Esophagus muscularis mucosa (tissue), 4 donors: ENCODE measurements at regions not wholly inside any gene's neighbourhood (a gene's known extent, or its start where the extent isn't known, plus 50 kb on each side); places are given as distances from the start of the nearest gene placed in this dataset.

Source experiments
- DNase-seq: peaks from one replicate; pipeline ENCODE4 v3.0.0-alpha.2; 2017; ENCODE audit errors: extremely low spot score
- H3K27ac ChIP-seq, 4 donors: fragments of 200-600 bp; sonication (generic); replicated peaks in 1 of 4; 1 replicate in 3 of 4; 2 replicates in 1 of 4; pipeline ENCODE4 v1.5.1; 2016 to 2019; ENCODE audit warnings: mild to moderate bottlenecking in 1 of 4
- H3K27me3 ChIP-seq, 4 donors: fragments of 200-600 bp; sonication (generic); one replicate each; pipeline versions ENCODE4 v1.5.1 to v1.6.0; 2016 to 2019
- H3K36me3 ChIP-seq, 4 donors: fragments of 200-600 bp; sonication (generic); one replicate each; pipeline ENCODE4 v1.5.1; 2016 to 2019
- H3K4me1 ChIP-seq, 4 donors: fragments of 200-600 bp; sonication (generic); one replicate each; pipeline ENCODE4 v1.5.1; 2016 to 2019
- H3K4me3 ChIP-seq, 4 donors: fragments of 200-600 bp; sonication (generic); 1 replicate in 2 of 4; 2 replicates in 2 of 4; pipeline ENCODE4 v1.5.1; 2016 to 2019; ENCODE audit warnings: mild to moderate bottlenecking in 4 of 4, moderate library complexity in 1 of 4
- H3K9me3 ChIP-seq, 4 donors: fragments of 200-600 bp; sonication (generic); 1 replicate in 3 of 4; 2 replicates in 1 of 4; pipeline ENCODE4 v1.5.1; 2016 to 2019
- CTCF ChIP-seq, 3 experiments: fragments of 200-600 bp in 2 of 3; fragments of 450-650 bp in 1 of 3; sonication (generic) in 2 of 3; IDR thresholded peaks; one replicate each; pipeline ENCODE4 v1.5.1; 2017 to 2019; ENCODE audit warnings: antibody characterized with exemption in 3 of 3, mild to moderate bottlenecking in 2 of 3, moderate library complexity in 1 of 3
- EP300 ChIP-seq: sonication (generic); formaldehyde crosslinking; IDR thresholded peaks from one replicate; pipeline ENCODE4 v1.6.1; 2017; ENCODE audit warnings: antibody characterized with exemption
- POLR2A ChIP-seq: fragments of 450-650 bp; IDR thresholded peaks from one replicate; pipeline ENCODE4 v1.6.1; 2017; ENCODE audit warnings: antibody characterized with exemption, moderate library complexity, mild to moderate bottlenecking, low read depth
- POLR2AphosphoS5 ChIP-seq, 2 donors: sonication (generic); formaldehyde crosslinking; IDR thresholded peaks; one replicate each; pipeline ENCODE4 v1.6.1; 2017; ENCODE audit warnings: antibody characterized with exemption in 2 of 2
- WGBS: methylation state at CpG from one replicate; pipeline ENCODE4 v1.1.5; 2018; 5-methylcytosine and 5-hydroxymethylcytosine counted together
- intact Hi-C: fragments of 100-400 bp; cut with DNase I; formaldehyde crosslinking; loops from one replicate; pipeline ENCODE4 v1.15.1; 2023

DNA sequence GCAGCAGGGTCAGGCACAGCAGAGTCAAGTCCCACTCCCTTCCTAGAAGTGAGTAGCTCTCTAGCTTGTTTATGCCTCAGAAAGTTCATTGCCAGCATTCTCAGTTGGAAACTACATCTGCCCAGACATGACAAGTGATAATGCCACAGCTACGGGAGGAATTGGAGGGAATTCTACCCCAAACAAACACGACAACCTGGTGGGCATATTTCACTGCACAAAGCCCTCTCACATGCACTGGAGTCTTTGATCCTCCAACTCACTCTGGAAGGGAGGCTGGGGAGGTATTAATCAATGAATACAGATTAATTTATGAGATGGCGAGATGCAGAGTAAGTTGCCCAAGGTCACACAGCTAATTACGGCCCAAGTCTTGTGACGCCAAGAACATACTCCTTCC, 126.0 kb upstream of the MGMT start:
- H3K27me3 ChIP-seq, result no peaks in the 10 kb centered on the region
- no peaks in the 10 kb centered on the region for H3K4me1 ChIP-seq
- no peak overlapping the region for H3K27ac ChIP-seq
- H3K9me3 ChIP-seq, result no peaks in the 10 kb centered on the region
- DNase-seq, result no peak
- H3K36me3 ChIP-seq, result no peaks in the 10 kb centered on the region
- no peak for TF ChIP-seq POLR2A
- no peak overlapping the region for H3K4me3 ChIP-seq
- WGBS, result 83% methylated on average over 5 of the region's 5 CpGs
- intact Hi-C loops, result no loop called here

- no peaks in the 10 kb centered on the region for H3K27me3 ChIP-seq
- no peaks in the 10 kb centered on the region for H3K36me3 ChIP-seq
- 54% methylated on average over 2 of the region's 2 CpGs for WGBS
- intact Hi-C loops, result no loop called here
- H3K27ac ChIP-seq, result no peak overlapping the region
- TF ChIP-seq CTCF (IDR thresholded peaks at IDR 0.05), result no peak
- no peak for TF ChIP-seq POLR2AphosphoS5 (IDR thresholded peaks at IDR 0.05)
- TF ChIP-seq POLR2A, result no peak
- no peak for TF ChIP-seq EP300
- H3K4me1 ChIP-seq, result no peaks in the 10 kb centered on the region
- H3K9me3 ChIP-seq, result no peaks in the 10 kb centered on the region
- peak; percentile 21 for DNase-seq
- H3K4me3 ChIP-seq, result no peak overlapping the region
Measured at GRCh38 chr10:129342385-129342784, 124.7 kb upstream of the MGMT start.

GRCh38 chr10:129343141-129343540, 123.9 kb upstream of the MGMT start:
- no peak overlapping the region for H3K4me3 ChIP-seq

GRCh38 chr10:129344103-129344502, 122.9 kb upstream of the MGMT start:
- Histone ChIP-seq H3K4me1 (no peaks in the 10 kb centered on the region), H3K4me3 (no peak overlapping the region), H3K27me3 (peaks cover 0 to 11% (median 0%) of the 10 kb centered on the region in 4 donors), H3K27ac (no peak overlapping the region), H3K9me3 (no peaks in the 10 kb centered on the region), H3K36me3 (no peaks in the 10 kb centered on the region)
- WGBS, result 93% methylated on average over 15 of the region's 15 CpGs
- no peak for DNase-seq
- TF ChIP-seq POLR2AphosphoS5 (IDR thresholded peaks at IDR 0.05) (no peak), EP300 (no peak), POLR2A (no peak), CTCF (IDR thresholded peaks at IDR 0.05) (no peak)
- intact Hi-C loops, result no loop called here

More at GRCh38 chr10:129343141-129343540, 123.9 kb upstream of the MGMT start:
- WGBS, result 93% methylated on average over 9 of the region's 9 CpGs
- H3K27me3 ChIP-seq, result peaks cover 0 to 2% (median 0%) of the 10 kb centered on the region in 4 donors
- DNase-seq, result peak; percentile 68
- intact Hi-C loops, result no loop called here
- no peaks in the 10 kb centered on the region for H3K4me1 ChIP-seq
- H3K36me3 ChIP-seq, result no peaks in the 10 kb centered on the region
- TF ChIP-seq EP300, result no peak
- no peak for TF ChIP-seq CTCF (IDR thresholded peaks at IDR 0.05)
- no peak overlapping the region for H3K27ac ChIP-seq
- no peaks in the 10 kb centered on the region for H3K9me3 ChIP-seq

GRCh38 chr10:129344731-129345355, 122.2 kb upstream of the MGMT start:
- H3K4me3 ChIP-seq, result no peak overlapping the region
- no peaks in the 10 kb centered on the region for H3K36me3 ChIP-seq
- intact Hi-C loops, result no loop called here
- no peak for TF ChIP-seq POLR2A
- no peak for TF ChIP-seq EP300
- TF ChIP-seq POLR2AphosphoS5 (IDR thresholded peaks at IDR 0.05), result no peak
- TF ChIP-seq CTCF (IDR thresholded peaks at IDR 0.05), result no peak
- H3K4me1 ChIP-seq, result no peaks in the 10 kb centered on the region
- no peak for DNase-seq
- H3K27me3 ChIP-seq, result peaks cover 0 to 14% (median 0%) of the 10 kb centered on the region in 4 donors
- H3K9me3 ChIP-seq, result no peaks in the 10 kb centered on the region
- WGBS, result 79% methylated on average over 12 of the region's 12 CpGs
- H3K27ac ChIP-seq, result no peak overlapping the region
